ENCODE measurements at regions not wholly inside any gene's neighbourhood (a gene's known extent, or its start where the extent isn't known, plus 50 kb on each side); places are given as distances from the start of the nearest gene placed in this dataset.

GRCh38 chr7:33806298-33807154 lies 98.8 kb upstream of the BMPER start:
- Histone ChIP-seq H3K9me1 (ENCODE audit: control insufficient read depth, extremely low read depth, insufficient read depth, low read length) (no peaks in the 10 kb centered on the region), H3K4me3 (ENCODE audit: control insufficient read depth in 2 of 3, extremely low read depth in 1 of 3, insufficient read depth in 2 of 3, low read depth in 1 of 3, low read length in 3 of 3) (no peak overlapping the region), H3K27me3 (ENCODE audit: control insufficient read depth, extremely low read depth, insufficient read depth, low read length) (no peaks in the 10 kb centered on the region), H3K4me1 (ENCODE audit: control insufficient read depth, extremely low read depth, insufficient read depth, low read length) (peaks cover 24% of the 10 kb centered on the region), H3K36me3 (ENCODE audit: control insufficient read depth in 2 of 2, extremely low read depth in 1 of 2, insufficient read depth in 2 of 2, low read length in 2 of 2) (no peaks in the 10 kb centered on the region), H3K4me2 (ENCODE audit: control insufficient read depth, extremely low read depth, insufficient read depth, low read depth, low read length) (no peak overlapping the region), H3K9ac (ENCODE audit: control insufficient read depth, extremely low read depth, insufficient read depth, low read length) (no peak overlapping the region), H2AFZ (ENCODE audit: control insufficient read depth, low read length) (peak overlapping the region; percentile 18), H3K9me3 (ENCODE audit: control insufficient read depth, low read depth, low read length) (no peaks in the 10 kb centered on the region), H3K79me2 (ENCODE audit: control insufficient read depth, insufficient read depth, low read length) (no peaks in the 10 kb centered on the region), H3K27ac (ENCODE audit: control insufficient read depth, insufficient read depth, low read length) (no peak overlapping the region), H4K20me1 (ENCODE audit: control insufficient read depth, extremely low read depth, insufficient read depth, low read length) (no peaks in the 10 kb centered on the region)
- dilution Hi-C loops (cut with MboI; ENCODE audit: extremely low pct_ligation_motif_present, low sequenced_read_pairs): loop anchor here (5.0 kb wide), 1 partner anchor 96 kb away; no protein-coding TSS in a partner anchor
- TF ChIP-seq, protein P1, sequence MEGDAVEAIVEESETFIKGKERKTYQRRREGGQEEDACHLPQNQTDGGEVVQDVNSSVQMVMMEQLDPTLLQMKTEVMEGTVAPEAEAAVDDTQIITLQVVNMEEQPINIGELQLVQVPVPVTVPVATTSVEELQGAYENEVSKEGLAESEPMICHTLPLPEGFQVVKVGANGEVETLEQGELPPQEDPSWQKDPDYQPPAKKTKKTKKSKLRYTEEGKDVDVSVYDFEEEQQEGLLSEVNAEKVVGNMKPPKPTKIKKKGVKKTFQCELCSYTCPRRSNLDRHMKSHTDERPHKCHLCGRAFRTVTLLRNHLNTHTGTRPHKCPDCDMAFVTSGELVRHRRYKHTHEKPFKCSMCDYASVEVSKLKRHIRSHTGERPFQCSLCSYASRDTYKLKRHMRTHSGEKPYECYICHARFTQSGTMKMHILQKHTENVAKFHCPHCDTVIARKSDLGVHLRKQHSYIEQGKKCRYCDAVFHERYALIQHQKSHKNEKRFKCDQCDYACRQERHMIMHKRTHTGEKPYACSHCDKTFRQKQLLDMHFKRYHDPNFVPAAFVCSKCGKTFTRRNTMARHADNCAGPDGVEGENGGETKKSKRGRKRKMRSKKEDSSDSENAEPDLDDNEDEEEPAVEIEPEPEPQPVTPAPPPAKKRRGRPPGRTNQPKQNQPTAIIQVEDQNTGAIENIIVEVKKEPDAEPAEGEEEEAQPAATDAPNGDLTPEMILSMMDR (optimal IDR thresholded peaks at IDR 0.05 in 1 of 3, IDR thresholded peaks at IDR 0.05 in 1 of 3, conservative IDR thresholded peaks at IDR 0.05 in 1 of 3; ENCODE audit: extremely low read depth in 1 of 3, insufficient read depth in 2 of 3, low read length in 3 of 3): no peak
- no peak for DNase-seq (ENCODE audit: low read depth, low spot score)
- FAIRE-seq: peak; percentile 57

GRCh38 chr7:33807155-33807530 lies 98.2 kb upstream of the BMPER start:
- no peak overlapping the region for H3K4me3 ChIP-seq (ENCODE audit: control insufficient read depth in 2 of 3, extremely low read depth in 1 of 3, insufficient read depth in 2 of 3, low read depth in 1 of 3, low read length in 3 of 3)
- no peaks in the 10 kb centered on the region for H4K20me1 ChIP-seq (ENCODE audit: control insufficient read depth, extremely low read depth, insufficient read depth, low read length)
- no peaks in the 10 kb centered on the region for H3K79me2 ChIP-seq (ENCODE audit: control insufficient read depth, insufficient read depth, low read length)
- no peak for TF ChIP-seq EZH2 (IDR thresholded peaks at IDR 0.05; ENCODE audit: low read length)
- TF ChIP-seq, protein P1 (optimal IDR thresholded peaks at IDR 0.05 in 1 of 3, IDR thresholded peaks at IDR 0.05 in 1 of 3, conservative IDR thresholded peaks at IDR 0.05 in 1 of 3; ENCODE audit: extremely low read depth in 1 of 3, insufficient read depth in 2 of 3, low read length in 3 of 3): no peak
- H3K4me2 ChIP-seq (ENCODE audit: control insufficient read depth, extremely low read depth, insufficient read depth, low read depth, low read length): no peak overlapping the region
- H3K36me3 ChIP-seq (ENCODE audit: control insufficient read depth in 2 of 2, extremely low read depth in 1 of 2, insufficient read depth in 2 of 2, low read length in 2 of 2): no peaks in the 10 kb centered on the region
- H3K4me1 ChIP-seq (ENCODE audit: control insufficient read depth, extremely low read depth, insufficient read depth, low read length): peaks cover 24% of the 10 kb centered on the region
- DNase-seq (ENCODE audit: low read depth, low spot score) (no peak), FAIRE-seq (no peak)
- no peaks in the 10 kb centered on the region for H3K9me3 ChIP-seq (ENCODE audit: control insufficient read depth, low read depth, low read length)
- H3K9ac ChIP-seq (ENCODE audit: control insufficient read depth, extremely low read depth, insufficient read depth, low read length): no peak overlapping the region
- dilution Hi-C loops (cut with MboI; ENCODE audit: extremely low pct_ligation_motif_present, low sequenced_read_pairs): loop anchor here (5.0 kb wide), 1 partner anchor 95 kb away; no protein-coding TSS in a partner anchor
- no peaks in the 10 kb centered on the region for H3K9me1 ChIP-seq (ENCODE audit: control insufficient read depth, extremely low read depth, insufficient read depth, low read length)
- no peak overlapping the region for H2AFZ ChIP-seq (ENCODE audit: control insufficient read depth, low read length)
- H3K27me3 ChIP-seq (ENCODE audit: control insufficient read depth, extremely low read depth, insufficient read depth, low read length): no peaks in the 10 kb centered on the region
- H3K27ac ChIP-seq (ENCODE audit: control insufficient read depth, insufficient read depth, low read length): no peak overlapping the region

Data from keratinocyte (primary cell).